GM12872 (cell line): ENCODE measurements at regions not wholly inside any gene's neighbourhood (a gene's known extent, or its start where the extent isn't known, plus 50 kb on each side); places are given as distances from the start of the nearest gene placed in this dataset.

Experiments
- CTCF ChIP-seq: IDR thresholded peaks from 3 replicates; pipeline ENCODE4 v1.5.1; 2011; ENCODE audit warnings: low read depth, mild to moderate bottlenecking, low read length, moderate library complexity; ENCODE audit not compliant: insufficient read depth

- no peak for TF ChIP-seq CTCF
These were observed 417.7 kb upstream of the ATXN7L3B start for GRCh38 chr12:74119811-74120362.

- no peak for TF ChIP-seq CTCF
These were observed 417.0 kb upstream of the ATXN7L3B start for GRCh38 chr12:74120644-74121043.

GRCh38 chr12:74129702-74130101 is 407.9 kb upstream of the ATXN7L3B start:
- TF ChIP-seq CTCF = no peak

- TF ChIP-seq CTCF = no peak
These were observed 393.2 kb upstream of the ATXN7L3B start for GRCh38 chr12:74144396-74144795.

GRCh38 chr12:74145328-74145727 is 392.3 kb upstream of the ATXN7L3B start:
- TF ChIP-seq CTCF = no peak

- no peak for TF ChIP-seq CTCF
These were observed 388.8 kb upstream of the ATXN7L3B start for GRCh38 chr12:74148849-74149248.

- no peak for TF ChIP-seq CTCF
These were observed 385.3 kb upstream of the ATXN7L3B start for GRCh38 chr12:74152370-74152769.
